ENCODE measurements at regions not wholly inside any gene's neighbourhood (a gene's known extent, or its start where the extent isn't known, plus 50 kb on each side); places are given as distances from the start of the nearest gene placed in this dataset.

DNA sequence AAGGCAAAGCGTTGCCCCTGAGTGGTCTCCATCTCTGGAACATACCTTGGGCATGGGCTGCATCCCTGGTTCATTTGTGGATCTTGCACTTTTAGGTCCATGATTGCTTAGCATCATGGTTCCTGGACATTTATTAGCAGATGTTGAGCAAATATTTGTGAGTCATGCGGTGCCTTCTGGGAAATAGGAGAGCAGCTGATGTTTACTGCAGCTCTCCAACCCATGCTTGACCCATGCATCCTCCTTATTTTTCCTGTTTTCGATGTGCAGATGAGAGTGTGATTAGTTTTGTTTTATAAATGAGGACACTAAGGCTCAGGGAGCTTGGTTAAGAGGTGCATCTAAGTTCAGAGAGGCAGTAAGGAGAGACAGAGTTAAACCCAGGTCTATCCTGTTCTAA lies 253.7 kb downstream of the ICE1 start:
- no peak for TF ChIP-seq EZH2 (IDR thresholded peaks at IDR 0.05; ENCODE audit: borderline replicate concordance, low read length)
- TF ChIP-seq, protein P1, sequence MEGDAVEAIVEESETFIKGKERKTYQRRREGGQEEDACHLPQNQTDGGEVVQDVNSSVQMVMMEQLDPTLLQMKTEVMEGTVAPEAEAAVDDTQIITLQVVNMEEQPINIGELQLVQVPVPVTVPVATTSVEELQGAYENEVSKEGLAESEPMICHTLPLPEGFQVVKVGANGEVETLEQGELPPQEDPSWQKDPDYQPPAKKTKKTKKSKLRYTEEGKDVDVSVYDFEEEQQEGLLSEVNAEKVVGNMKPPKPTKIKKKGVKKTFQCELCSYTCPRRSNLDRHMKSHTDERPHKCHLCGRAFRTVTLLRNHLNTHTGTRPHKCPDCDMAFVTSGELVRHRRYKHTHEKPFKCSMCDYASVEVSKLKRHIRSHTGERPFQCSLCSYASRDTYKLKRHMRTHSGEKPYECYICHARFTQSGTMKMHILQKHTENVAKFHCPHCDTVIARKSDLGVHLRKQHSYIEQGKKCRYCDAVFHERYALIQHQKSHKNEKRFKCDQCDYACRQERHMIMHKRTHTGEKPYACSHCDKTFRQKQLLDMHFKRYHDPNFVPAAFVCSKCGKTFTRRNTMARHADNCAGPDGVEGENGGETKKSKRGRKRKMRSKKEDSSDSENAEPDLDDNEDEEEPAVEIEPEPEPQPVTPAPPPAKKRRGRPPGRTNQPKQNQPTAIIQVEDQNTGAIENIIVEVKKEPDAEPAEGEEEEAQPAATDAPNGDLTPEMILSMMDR (conservative IDR thresholded peaks at IDR 0.05 in 1 of 2, IDR thresholded peaks at IDR 0.05 in 1 of 2; ENCODE audit: extremely low read depth in 1 of 2, insufficient read depth in 1 of 2, low read depth in 1 of 2, low read length in 2 of 2) = no peak

Data from mammary epithelial cell (primary cell).